IPS DF 4.7 (cell line): ENCODE measurements at regions not wholly inside any gene's neighbourhood (a gene's known extent, or its start where the extent isn't known, plus 50 kb on each side); places are given as distances from the start of the nearest gene placed in this dataset.

Source experiments
- DNase-seq: peaks from one replicate; pipeline ENCODE4 v3.0.0-alpha.2; 2013; ENCODE audit warnings: low spot score; ENCODE audit errors: extremely low read depth

- DNase-seq = no peak
Observed at GRCh38 chr1:209387969-209388329, 195.6 kb upstream of the CAMK1G start.

- no peak for DNase-seq
Observed at GRCh38 chr1:209388358-209388757, 195.2 kb upstream of the CAMK1G start.

DNA sequence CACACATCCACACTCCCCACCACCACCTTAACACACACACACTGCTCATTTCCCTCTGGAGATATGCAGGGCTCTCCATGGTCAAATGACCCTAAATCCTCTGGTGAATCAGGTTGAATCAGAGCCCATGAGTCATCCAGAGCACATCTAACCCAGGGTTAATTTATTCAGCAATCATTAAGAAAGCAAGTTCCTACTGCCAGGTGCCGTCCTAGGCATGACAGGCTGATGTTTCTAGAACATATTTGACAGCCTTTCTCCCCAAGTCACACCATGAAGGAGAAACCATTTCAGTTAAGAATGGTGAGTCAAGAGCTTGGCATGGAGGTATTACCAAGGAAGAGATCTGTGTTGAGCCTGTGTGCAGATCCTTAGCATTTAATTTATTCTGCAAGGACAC lies 194.3 kb upstream of the CAMK1G start:
- DNase-seq = no peak

DNA sequence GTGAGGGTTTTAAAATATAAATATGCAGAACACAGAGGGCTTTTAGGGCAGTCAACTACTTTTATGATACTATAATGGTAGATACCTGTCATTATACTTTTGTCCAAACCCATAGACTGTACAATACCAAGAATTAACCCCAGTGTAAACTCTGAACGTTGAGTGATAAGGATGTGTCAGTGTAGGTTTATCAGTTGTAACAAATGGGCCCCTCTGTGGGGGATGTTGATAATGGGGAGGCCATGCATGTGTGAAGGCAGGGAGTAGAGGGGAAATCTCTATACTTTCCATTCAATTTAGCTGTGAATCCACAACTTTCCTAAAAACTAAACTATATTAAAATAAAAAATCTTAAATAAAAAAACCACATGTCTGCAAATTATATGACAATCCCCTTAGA lies 193.5 kb upstream of the CAMK1G start:
- DNase-seq = no peak

DNA sequence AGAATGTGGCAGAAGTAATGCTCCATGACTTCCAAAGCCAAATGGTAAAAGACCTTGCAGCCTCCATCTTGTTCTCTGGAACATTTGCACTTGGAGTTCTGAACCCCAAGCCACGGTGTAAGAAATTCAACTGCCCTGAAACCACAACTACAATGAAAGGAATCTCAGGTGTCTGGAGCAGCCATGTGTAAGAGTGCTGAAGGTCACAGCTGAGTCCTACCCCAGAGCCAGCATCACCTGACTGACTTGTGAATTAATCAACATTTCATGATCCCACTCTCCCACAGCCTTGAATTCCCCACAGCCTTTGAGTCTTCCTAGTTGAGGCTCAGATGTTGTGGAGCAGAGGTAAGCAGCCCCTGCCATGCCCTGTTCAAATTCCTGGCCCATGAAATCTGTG lies 192.8 kb upstream of the CAMK1G start:
- no peak for DNase-seq

- DNase-seq = no peak
Observed at GRCh38 chr1:209391792-209392191, 191.7 kb upstream of the CAMK1G start.

- DNase-seq = no peak
Observed at GRCh38 chr1:209395169-209395568, 188.3 kb upstream of the CAMK1G start.

- DNase-seq = no peak
Observed at GRCh38 chr1:209397371-209397770, 186.1 kb upstream of the CAMK1G start.

GRCh38 chr1:209397910-209398309 lies 185.6 kb upstream of the CAMK1G start:
- DNase-seq = no peak

- DNase-seq = no peak
Observed at GRCh38 chr1:209398313-209398991, 185.1 kb upstream of the CAMK1G start.

DNA sequence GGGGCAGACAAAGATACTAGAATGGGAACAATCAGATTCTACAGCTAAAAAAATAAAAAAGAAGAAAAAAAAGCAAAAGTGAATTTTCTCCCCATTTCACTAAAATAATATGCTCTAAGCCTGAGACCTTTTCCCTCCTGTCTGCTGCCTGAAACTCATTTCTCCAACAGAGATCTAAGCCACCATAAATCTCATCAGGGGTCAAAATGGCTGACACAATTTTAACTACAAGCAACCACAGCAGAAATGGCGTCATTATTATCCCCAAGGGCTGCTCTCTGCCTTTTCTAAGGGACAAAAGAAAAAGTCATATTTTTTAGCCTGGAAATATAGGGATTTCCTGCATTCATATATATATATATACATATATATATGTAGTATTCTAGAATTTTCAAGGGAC lies 183.7 kb upstream of the CAMK1G start:
- no peak for DNase-seq

DNA sequence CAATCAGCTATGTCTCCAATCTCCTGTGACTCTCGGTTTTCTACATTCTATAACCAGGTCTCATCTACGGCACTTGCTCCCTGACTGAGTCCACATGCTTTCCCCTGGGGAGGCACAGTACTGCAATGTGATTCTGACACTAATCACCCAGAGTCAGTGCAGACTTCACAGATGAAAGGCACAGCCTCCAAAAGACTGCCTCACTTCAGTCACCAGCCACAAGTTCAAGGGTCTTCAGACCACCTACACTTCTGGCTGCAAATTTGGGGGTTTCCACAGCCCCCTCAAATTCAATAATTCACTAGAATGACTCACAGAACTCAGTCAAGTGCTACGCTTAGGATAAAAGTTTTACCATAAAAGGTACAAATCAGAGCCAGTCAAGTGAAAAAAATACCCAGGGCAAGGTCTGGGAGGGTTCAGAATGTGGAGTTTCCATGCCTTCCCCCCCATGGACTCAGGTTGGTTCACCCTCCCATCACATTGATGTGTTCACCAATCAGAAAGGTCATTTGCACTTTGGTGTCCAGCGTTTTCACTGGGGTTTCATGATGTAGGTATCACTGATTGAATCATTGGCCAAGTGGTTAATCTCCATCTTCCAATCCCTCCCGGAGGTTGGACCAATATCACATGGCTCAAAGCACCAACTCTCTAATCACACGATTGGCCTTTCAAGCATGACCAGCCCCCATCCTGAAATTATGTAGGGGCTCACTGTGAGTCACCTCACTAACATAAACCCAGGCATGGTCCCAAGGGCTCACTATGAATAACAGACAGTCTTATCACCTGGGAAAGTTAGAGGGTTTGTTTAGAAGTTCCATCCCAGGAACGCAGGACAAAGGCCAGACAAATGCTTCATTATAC lies 182.9 kb upstream of the CAMK1G start:
- DNase-seq = no peak

- no peak for DNase-seq
Observed at GRCh38 chr1:209402697-209403096, 180.8 kb upstream of the CAMK1G start.

DNA sequence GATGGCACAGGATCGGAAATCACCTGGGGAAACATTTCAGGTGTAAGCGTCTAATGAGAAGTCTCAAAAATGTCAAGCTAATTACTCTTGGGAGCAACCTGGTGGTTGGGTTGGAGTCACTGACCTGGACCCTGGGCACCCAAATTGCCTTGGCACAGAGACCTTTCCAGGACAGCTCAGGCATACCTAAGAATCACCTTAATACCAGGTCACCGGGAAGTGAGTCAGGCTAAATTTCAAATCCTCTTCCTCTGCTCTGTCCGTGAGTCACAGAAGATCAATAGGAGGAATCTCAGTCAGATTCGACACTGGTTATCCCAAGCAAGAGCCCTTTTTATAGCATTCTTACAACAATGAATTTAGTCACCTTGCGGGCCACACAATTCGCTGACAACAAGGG lies 179.6 kb upstream of the CAMK1G start:
- no peak for DNase-seq

DNA sequence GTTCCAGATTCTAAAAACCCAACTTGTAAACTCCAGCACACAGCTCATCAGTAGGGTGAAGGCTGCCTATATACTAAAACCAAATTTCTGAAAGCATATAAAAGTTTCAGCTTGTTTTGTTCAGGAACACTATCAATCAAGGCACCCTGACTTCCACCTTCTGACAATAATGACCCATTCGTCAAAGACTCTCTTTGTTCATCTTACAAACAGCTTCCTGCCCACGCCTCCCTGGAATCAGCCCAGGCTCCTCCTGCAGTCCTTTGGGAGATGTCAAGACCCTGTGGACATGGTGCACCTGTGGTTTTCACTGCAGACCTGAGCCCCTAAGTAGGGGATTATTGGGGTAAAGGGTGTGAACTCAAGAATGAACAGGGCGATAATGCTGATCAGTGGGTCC lies 178.9 kb upstream of the CAMK1G start:
- DNase-seq = no peak

GRCh38 chr1:209405183-209405814 lies 178.2 kb upstream of the CAMK1G start:
- no peak for DNase-seq

DNA sequence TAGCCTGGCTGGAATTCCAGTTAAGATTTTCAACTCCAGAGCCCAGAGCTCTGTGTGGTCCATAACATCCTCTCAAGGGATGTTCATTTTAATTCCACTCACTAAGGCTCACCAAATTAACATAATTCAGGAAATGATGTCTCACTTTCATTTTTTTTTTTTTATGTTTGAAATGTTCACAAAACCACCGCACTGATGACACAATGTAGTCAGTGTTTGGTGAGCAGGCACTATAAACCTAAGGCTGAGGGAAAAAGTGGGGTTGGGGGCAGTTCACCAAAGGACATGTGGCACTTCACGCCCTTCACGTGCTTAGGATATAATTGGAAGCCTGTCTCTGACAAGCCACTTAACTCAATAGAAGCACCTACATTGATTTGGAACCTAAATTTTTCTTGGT lies 177.3 kb upstream of the CAMK1G start:
- no peak for DNase-seq

GRCh38 chr1:209406595-209406994 lies 176.9 kb upstream of the CAMK1G start:
- no peak for DNase-seq

- DNase-seq = no peak
Observed at GRCh38 chr1:209409780-209410179, 173.7 kb upstream of the CAMK1G start.

DNA sequence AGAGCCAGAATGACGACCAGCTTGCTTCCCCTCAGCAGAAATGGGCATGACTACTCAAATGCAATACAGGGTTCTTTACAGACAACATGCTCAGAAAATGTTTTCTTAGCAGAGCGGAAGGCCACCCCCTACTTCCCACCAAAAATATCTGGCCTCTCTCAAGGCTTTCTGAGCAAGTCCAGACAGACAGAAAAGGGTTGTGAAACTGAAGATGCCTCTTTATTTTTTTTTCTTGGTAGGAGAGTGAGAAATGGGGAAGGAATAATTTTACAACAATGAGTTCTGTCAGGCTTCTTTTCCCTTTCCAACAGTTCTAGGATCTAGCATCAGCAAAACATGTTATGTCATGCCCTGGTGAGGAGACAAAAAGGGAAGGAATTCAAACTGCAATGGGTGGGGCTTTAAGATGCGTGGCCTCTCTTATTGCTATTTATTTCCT lies 172.0 kb upstream of the CAMK1G start:
- no peak for DNase-seq

DNA sequence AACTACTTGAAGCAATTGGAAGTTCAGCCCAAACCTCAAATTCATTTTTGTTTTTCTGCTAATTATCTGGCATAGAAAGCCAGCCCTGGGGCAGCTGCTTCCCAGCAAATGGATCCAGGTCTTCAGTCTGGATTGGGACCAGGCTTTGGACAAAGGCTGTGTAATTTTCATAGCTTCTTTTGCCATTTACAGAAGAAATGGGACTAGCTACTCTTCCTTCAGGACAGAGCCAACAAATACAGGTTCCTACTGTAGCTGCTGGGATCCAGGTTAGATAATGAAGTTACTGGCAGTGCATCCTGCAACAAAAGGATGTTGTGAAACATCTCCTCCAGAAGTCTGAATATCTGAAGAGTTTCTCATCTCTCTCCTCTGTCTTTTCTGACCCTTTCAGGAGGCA lies 171.5 kb upstream of the CAMK1G start:
- DNase-seq = no peak

- DNase-seq = no peak
Observed at GRCh38 chr1:209412566-209412965, 170.9 kb upstream of the CAMK1G start.
